Panc1 (cell line): ENCODE measurements at regions not wholly inside any gene's neighbourhood (a gene's known extent, or its start where the extent isn't known, plus 50 kb on each side); places are given as distances from the start of the nearest gene placed in this dataset.

ENCODE experiments used
- CTCF ChIP-seq: fragments of 450-650 bp; IDR thresholded peaks from 2 replicates; pipeline ENCODE4 v1.5.1; 2017; ENCODE audit warnings: mild to moderate bottlenecking
- POLR2AphosphoS5 ChIP-seq: IDR thresholded peaks from 2 replicates; pipeline ENCODE4 v1.6.1; 2012; ENCODE audit warnings: mild to moderate bottlenecking, low read depth, low read length, moderate library complexity
- REST ChIP-seq, 2 experiments: IDR thresholded peaks; 2 replicates each; pipeline ENCODE4 v1.6.1; 2011 to 2012; ENCODE audit warnings: low read depth in 2 of 2, control low read depth in 1 of 2, low read length in 1 of 2, mild to moderate bottlenecking in 1 of 2, moderate library complexity in 1 of 2; ENCODE audit not compliant: insufficient read depth in 1 of 2
- SIN3A ChIP-seq: IDR thresholded peaks from 2 replicates; pipeline ENCODE4 v1.6.1; 2012; ENCODE audit warnings: low read depth, mild to moderate bottlenecking, low read length, moderate library complexity, borderline replicate concordance; ENCODE audit not compliant: insufficient read depth

GRCh38 chr10:123535386-123535785, 130.8 kb upstream of the GPR26 start:
- TF ChIP-seq POLR2AphosphoS5 = no peak
- no peak for TF ChIP-seq CTCF
- no peak for TF ChIP-seq SIN3A
- TF ChIP-seq REST (IDR thresholded peaks at IDR 0.05; ENCODE audit: insufficient read depth in 1 of 2, low read depth in 2 of 2, low read length in 1 of 2) = no peak
